NCI-H345 treated with DMSO at 0.1 percent for 48 hours (cell line): ENCODE measurements at regions not wholly inside any gene's neighbourhood (a gene's known extent, or its start where the extent isn't known, plus 50 kb on each side); places are given as distances from the start of the nearest gene placed in this dataset.

Source experiments
- DNase-seq: peaks from one replicate; lab custom pipeline; 2025; ENCODE audit not compliant: unreplicated experiment; lab: John Stamatoyannopoulos, UW

DNA sequence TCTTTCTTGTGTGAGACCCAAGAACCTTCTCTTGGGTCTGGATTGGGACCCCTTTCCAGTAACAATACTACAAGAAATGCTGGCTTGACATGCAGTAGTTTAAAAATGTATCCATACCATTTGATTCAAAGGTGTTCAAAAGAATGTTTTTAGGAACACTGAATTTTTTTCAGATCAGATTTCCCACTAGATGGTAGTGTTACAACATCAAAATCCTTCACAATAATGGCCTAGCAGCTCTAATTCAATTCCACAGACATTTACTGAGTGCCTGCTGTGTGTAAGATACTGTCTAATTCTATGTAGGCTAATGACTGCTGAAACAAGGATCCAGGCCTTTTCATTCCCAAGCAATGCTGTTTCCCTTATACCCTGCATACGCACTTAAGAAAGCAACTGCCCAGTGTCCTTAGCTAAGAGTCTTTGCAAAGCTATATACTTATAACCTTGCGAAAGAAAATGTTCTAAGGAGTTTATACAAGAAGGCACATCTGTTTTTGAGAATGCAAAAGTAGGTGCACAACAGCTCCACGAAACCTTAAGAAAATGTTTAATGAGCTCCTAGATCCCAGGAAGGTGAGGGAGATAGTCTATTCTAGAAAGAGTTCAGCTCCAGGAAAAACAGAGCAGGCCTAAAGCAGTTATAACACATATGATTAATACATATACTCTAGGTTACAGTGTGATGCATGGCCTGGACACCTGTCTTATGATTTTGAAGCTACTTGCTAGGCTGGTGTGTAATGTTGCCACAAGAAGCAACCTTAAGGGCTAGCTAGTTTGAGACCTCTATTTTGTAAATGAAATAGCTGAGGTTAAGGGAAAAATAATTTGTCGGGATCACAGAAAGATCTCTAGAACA is 50.9 kb upstream of the PKP2 start:
- peak; percentile 55 for DNase-seq

DNA sequence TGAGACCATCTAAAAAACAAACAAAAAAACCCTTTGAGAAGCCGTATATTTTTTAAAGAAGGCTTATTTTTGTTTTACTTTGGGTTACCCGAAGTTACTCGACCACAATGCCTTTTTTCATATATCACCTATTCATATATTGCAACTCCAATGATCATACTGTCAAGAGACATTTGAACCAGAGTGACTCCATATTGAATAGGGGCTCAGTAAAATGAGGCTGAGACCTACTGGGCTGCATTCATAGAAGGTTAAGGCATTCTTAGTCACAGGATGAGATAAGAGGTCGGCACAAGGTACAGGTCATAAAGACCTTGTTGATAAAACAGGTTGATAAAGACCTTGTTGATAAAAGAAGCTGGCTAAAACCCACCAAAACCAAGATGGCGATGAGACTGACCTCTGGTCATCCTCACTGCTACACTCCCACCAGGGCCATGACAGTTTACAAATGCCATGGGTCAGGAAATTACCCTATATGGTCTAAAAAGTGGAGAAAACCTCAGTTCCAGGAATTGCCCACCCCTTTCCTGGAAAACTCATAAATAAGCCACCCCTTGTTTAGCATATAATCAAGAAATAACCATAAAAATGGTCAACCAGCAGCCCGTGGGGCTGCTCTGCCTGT is 50.0 kb upstream of the PKP2 start:
- no peak for DNase-seq
